ENCODE measurements at regions not wholly inside any gene's neighbourhood (a gene's known extent, or its start where the extent isn't known, plus 50 kb on each side); places are given as distances from the start of the nearest gene placed in this dataset.

DNA sequence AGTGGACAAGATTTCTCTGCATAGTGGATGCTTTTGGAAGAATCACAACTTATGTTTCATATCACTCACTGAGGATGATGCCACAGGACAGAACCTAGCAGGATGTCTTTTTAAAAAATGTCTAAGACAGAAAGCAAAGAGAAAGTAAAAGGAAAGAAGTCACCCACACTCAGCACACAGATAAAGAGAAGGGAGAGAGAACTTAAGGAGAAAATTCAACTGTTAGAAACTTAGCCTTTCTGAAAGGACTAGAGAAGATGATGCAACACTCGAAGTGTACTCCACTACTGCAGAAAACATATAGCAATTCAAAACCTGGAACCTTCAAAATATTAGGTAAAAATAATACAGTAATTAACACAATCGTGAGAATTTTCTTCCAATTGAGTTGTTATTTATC lies 52.8 kb upstream of the STK26 start:
- TF ChIP-seq, protein P1, sequence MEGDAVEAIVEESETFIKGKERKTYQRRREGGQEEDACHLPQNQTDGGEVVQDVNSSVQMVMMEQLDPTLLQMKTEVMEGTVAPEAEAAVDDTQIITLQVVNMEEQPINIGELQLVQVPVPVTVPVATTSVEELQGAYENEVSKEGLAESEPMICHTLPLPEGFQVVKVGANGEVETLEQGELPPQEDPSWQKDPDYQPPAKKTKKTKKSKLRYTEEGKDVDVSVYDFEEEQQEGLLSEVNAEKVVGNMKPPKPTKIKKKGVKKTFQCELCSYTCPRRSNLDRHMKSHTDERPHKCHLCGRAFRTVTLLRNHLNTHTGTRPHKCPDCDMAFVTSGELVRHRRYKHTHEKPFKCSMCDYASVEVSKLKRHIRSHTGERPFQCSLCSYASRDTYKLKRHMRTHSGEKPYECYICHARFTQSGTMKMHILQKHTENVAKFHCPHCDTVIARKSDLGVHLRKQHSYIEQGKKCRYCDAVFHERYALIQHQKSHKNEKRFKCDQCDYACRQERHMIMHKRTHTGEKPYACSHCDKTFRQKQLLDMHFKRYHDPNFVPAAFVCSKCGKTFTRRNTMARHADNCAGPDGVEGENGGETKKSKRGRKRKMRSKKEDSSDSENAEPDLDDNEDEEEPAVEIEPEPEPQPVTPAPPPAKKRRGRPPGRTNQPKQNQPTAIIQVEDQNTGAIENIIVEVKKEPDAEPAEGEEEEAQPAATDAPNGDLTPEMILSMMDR (conservative IDR thresholded peaks at IDR 0.05; ENCODE audit: low read depth, low read length) = no peak
- TF ChIP-seq EZH2 (IDR thresholded peaks at IDR 0.05; ENCODE audit: borderline replicate concordance, low read depth, low read length, poor library complexity, severe bottlenecking) = no peak
